K562 (cell line): ENCODE measurements at regions not wholly inside any gene's neighbourhood (a gene's known extent, or its start where the extent isn't known, plus 50 kb on each side); places are given as distances from the start of the nearest gene placed in this dataset.

ENCODE experiments used
- ATAC-seq: fragments of 200-7000 bp; cut with Tn5 transposase; 3 replicates; pipeline ENCODE4 v1.9.1; 2020; ENCODE audit warnings: moderate library complexity
- BruUV-seq: library from RNA; stranded (reverse); fragments of 400-500 nt; replicated peaks from 2 replicates; lab custom pipeline; 2021; lab: Mats Ljungman, UMichigan
- CTCF ChIA-PET: fragments of 300-600 bp; formaldehyde crosslinking; extraction: SDS; loops from one replicate; lab custom pipeline; 2021; ENCODE audit warnings: low intra/inter-chr PET ratio; lab: Yijun Ruan, JAX
- POLR2A ChIA-PET: fragments of 300-600, 350-650 bp; sonication (Branson Sonifier 250); formaldehyde crosslinking; extraction: SDS; loops from one replicate; lab custom pipeline; 2021; ENCODE audit warnings: antibody characterized with exemption, inconsistent platforms; lab: Yijun Ruan, JAX
- DNase-seq, 4 experiments: peaks; one replicate each; pipeline versions ENCODE4 v3.0.0 to v3.0.0-alpha.2; 2011 to 2018; ENCODE audit warnings: low spot score in 3 of 4, mixed read lengths in 3 of 4; ENCODE audit errors: extremely low read depth in 1 of 4
- FAIRE-seq: peaks from 2 replicates; lab custom pipeline; 2011; peaks lifted over from hg19 to GRCh38; lab: Jason Lieb, UNC
- H2AFZ ChIP-seq: 2 replicates; pipeline ENCODE4 v1.6.0; 2011; ENCODE audit warnings: low read depth, low read length, control low read depth, inconsistent platforms
- H3K27ac ChIP-seq: fragments of 200-600 bp; 3 replicates; pipeline ENCODE4 v1.8.0; 2011; ENCODE audit warnings: low read depth, mild to moderate bottlenecking, control low read depth, inconsistent platforms, low read length, moderate library complexity, mixed read lengths; ENCODE audit errors: extremely low read depth
- H3K27me3 ChIP-seq, 2 experiments: fragments of 300-600 bp in 1 of 2; 2 replicates in 1 of 2; 3 replicates in 1 of 2; pipeline versions ENCODE4 v1.6.0 to v1.8.0; 2011; ENCODE audit warnings: inconsistent platforms in 2 of 2, low read length in 2 of 2, mild to moderate bottlenecking in 1 of 2, mixed read lengths in 1 of 2, moderate library complexity in 1 of 2; ENCODE audit not compliant: control insufficient read depth in 2 of 2, insufficient read depth in 2 of 2
- H3K36me3 ChIP-seq: fragments of 300-600 bp; 3 replicates; pipeline ENCODE4 v1.8.0; 2011; ENCODE audit warnings: mild to moderate bottlenecking, low read length, inconsistent platforms; ENCODE audit not compliant: control insufficient read depth, insufficient read depth
- H3K4me1 ChIP-seq, 2 experiments: fragments of 200-600 bp in 1 of 2; replicated peaks in 1 of 2; 2 replicates in 1 of 2; 3 replicates in 1 of 2; pipeline versions ENCODE4 v1.5.1 to v1.8.0; 2011; ENCODE audit warnings: inconsistent platforms in 2 of 2, low read length in 2 of 2, mild to moderate bottlenecking in 1 of 2, mixed read lengths in 1 of 2, moderate library complexity in 1 of 2; ENCODE audit not compliant: control insufficient read depth in 2 of 2, insufficient read depth in 2 of 2
- H3K4me2 ChIP-seq: 2 replicates; pipeline ENCODE4 v1.6.1; 2011; ENCODE audit warnings: low read length, control low read depth, inconsistent platforms, mixed read lengths; ENCODE audit not compliant: insufficient read depth
- H3K4me3 ChIP-seq: fragments of 200-600 bp; sonication (generic), shearing (Covaris generic); 2 replicates; pipeline ENCODE4 v1.5.1; 2016; ENCODE audit warnings: control low read depth, inconsistent platforms
- H3K79me2 ChIP-seq: fragments of 200-600 bp; 3 replicates; pipeline ENCODE4 v1.8.0; 2011; ENCODE audit warnings: low read length, inconsistent platforms; ENCODE audit not compliant: control insufficient read depth, insufficient read depth
- H3K9ac ChIP-seq, 2 experiments: 2 replicates each; pipeline versions ENCODE4 v1.6.0 to v1.6.1; 2011; ENCODE audit warnings: low read depth in 2 of 2, low read length in 2 of 2, control low read depth in 1 of 2, inconsistent platforms in 1 of 2, mild to moderate bottlenecking in 1 of 2, mixed read lengths in 1 of 2; ENCODE audit not compliant: insufficient read depth in 1 of 2
- H3K9me1 ChIP-seq: one replicate; pipeline ENCODE4 v1.6.0; 2011; ENCODE audit warnings: inconsistent platforms, mild to moderate bottlenecking, low read length, moderate library complexity; ENCODE audit not compliant: control insufficient read depth, insufficient read depth
- H3K9me3 ChIP-seq: replicated peaks from 2 replicates; pipeline ENCODE4 v1.5.1; 2011; ENCODE audit warnings: low read depth, low read length, inconsistent platforms; ENCODE audit not compliant: control insufficient read depth, insufficient read depth
- H4K20me1 ChIP-seq: replicated peaks from 2 replicates; pipeline ENCODE4 v1.6.1; 2011; ENCODE audit warnings: low read length, inconsistent platforms, mixed read lengths; ENCODE audit not compliant: control insufficient read depth, insufficient read depth
- FOXA3 ChIP-seq, 2 experiments: fragments of 450-650 bp in 1 of 2; sonication (generic) in 1 of 2; formaldehyde crosslinking; IDR thresholded peaks in 1 of 2; conservative IDR thresholded peaks in 1 of 2; 2 replicates each; pipeline versions ENCODE4 v1.4.0 to v1.8.0; 2020 to 2022; ENCODE audit warnings: mild to moderate bottlenecking in 2 of 2, missing genetic modification reagents in 1 of 2
- GATAD2B ChIP-seq: fragments of 450-650 bp; IDR thresholded peaks from 2 replicates; pipeline ENCODE4 v1.6.1; 2017; ENCODE audit warnings: mild to moderate bottlenecking, borderline replicate concordance
- MLX ChIP-seq, 2 experiments: fragments of 450-650 bp in 1 of 2; sonication (generic) in 1 of 2; formaldehyde crosslinking; conservative IDR thresholded peaks; 2 replicates each; pipeline versions ENCODE4 v1.4.0 to v1.8.1; 2020 to 2022; ENCODE audit warnings: mild to moderate bottlenecking in 1 of 2, missing genetic modification reagents in 1 of 2
- POU5F1 ChIP-seq: fragments of 150-350 bp; IDR thresholded peaks from 2 replicates; pipeline ENCODE4 v1.6.1; 2014; ENCODE audit warnings: borderline replicate concordance, low read length, low read depth, mild to moderate bottlenecking; ENCODE audit not compliant: partially characterized antibody
- PTTG1 ChIP-seq: fragments of 450-650 bp; IDR thresholded peaks from 2 replicates; pipeline ENCODE4 v1.6.1; 2016; ENCODE audit warnings: low read depth, mild to moderate bottlenecking, missing genetic modification characterization, missing compliant biosample characterization
- WGBS: fragments of 100-300 bp; shearing (Covaris generic); methylation state at CpG from one replicate; pipeline ENCODE4 v1.1.6; 2016; ENCODE audit warnings: low coverage, mixed read lengths; ENCODE audit not compliant: insufficient coverage; ENCODE audit errors: missing lambda C conversion rate; 5-methylcytosine and 5-hydroxymethylcytosine counted together
- in situ Hi-C: fragments of 300-500 bp; cut with MboI; formaldehyde crosslinking; loops from 4 replicates; pipeline ENCODE4 v1.15.0; 2018; ENCODE audit warnings: inconsistent platforms, mixed read lengths
- intact Hi-C: fragments of 100-400 bp; cut with micrococcal nuclease; formaldehyde crosslinking; loops from 2 replicates; pipeline ENCODE4 v1.14.2; 2022

- Histone ChIP-seq H3K27me3 (peaks cover 0 to 10% of the 10 kb centered on the region in 2 experiments; a peak in 2 of 5 replicates), H3K27ac (no peak overlapping the region), H3K9ac (no peak overlapping the region), H4K20me1 (no peaks in the 10 kb centered on the region), H2AFZ (no peak overlapping the region), H3K9me3 (no peaks in the 10 kb centered on the region), H3K4me2 (no peak overlapping the region), H3K9me1 (no peaks in the 10 kb centered on the region), H3K79me2 (no peaks in the 10 kb centered on the region), H3K4me1 (peaks cover 0 to 4% of the 10 kb centered on the region in 2 experiments; a peak in 1 of 5 replicates), H3K36me3 (no peaks in the 10 kb centered on the region), H3K4me3 (no peak overlapping the region)
- FAIRE-seq (no peak), ATAC-seq (no peak), DNase-seq (no peak)
- intact Hi-C loops, result loop anchor here (5.0 kb wide), 2 partner anchors 89 to 534 kb away; partner anchors contain the start of gene GATA6
- ChIA-PET POLR2A (no interaction called here), CTCF (no interaction called here)
- WGBS, result 22% methylated on average over 1 of the region's 1 CpG
- TF ChIP-seq POU5F1 (no peak), FOXA3 (CRISPR knock-in tag; conservative IDR thresholded peaks at IDR 0.05 in 1 of 2, IDR thresholded peaks at IDR 0.05 in 1 of 2) (no peak), GATAD2B (no peak), MLX (CRISPR knock-in tag; conservative IDR thresholded peaks at IDR 0.05) (no peak), PTTG1 (tag) (no peak)
- BruUV-seq, result no TSS peak
- in situ Hi-C loops, result loop anchor here (5.0 kb wide), 1 partner anchor 79 kb away; no protein-coding TSS in a partner anchor
These were observed 232.2 kb upstream of the RBBP8 start for GRCh38 chr18:22700920-22701319.
